CD4-positive, alpha-beta memory T cell (primary cell): ENCODE measurements at regions not wholly inside any gene's neighbourhood (a gene's known extent, or its start where the extent isn't known, plus 50 kb on each side); places are given as distances from the start of the nearest gene placed in this dataset.
A peak's percentile ranks its signal among the peaks of the same experiment; 100 is the strongest.
"Not testable (repeated sequence)": the region's sequence is repeated elsewhere in the genome, so short reads cannot be mapped to it uniquely, and the experiment has no call there.

Experiments used
- CTCF ChIA-PET: fragments of 350-600 bp; sonication (Branson Sonifier 250); formaldehyde crosslinking; loops from one replicate; lab custom pipeline; 2021; ENCODE audit warnings: inconsistent platforms; ENCODE audit not compliant: partially characterized antibody; lab: Charles Lee
- POLR2A ChIA-PET: fragments of 350-600 bp; sonication (Branson Sonifier 250); formaldehyde crosslinking; loops from one replicate; lab custom pipeline; 2021; ENCODE audit not compliant: partially characterized antibody; lab: Charles Lee
- DNase-seq, 5 donors: peaks; one replicate each; pipeline versions ENCODE4 v3.0.0 to v3.0.0-alpha.2; 2020 to 2022; ENCODE audit warnings: mixed read lengths in 1 of 5
- H3K27ac ChIP-seq: one replicate; pipeline ENCODE4 v1.7.0; 2013; ENCODE audit warnings: low read depth, low read length
- H3K27me3 ChIP-seq: 2 replicates; pipeline ENCODE4 v1.7.0; 2013; ENCODE audit warnings: mild to moderate bottlenecking, low read length, moderate library complexity; ENCODE audit not compliant: insufficient read depth
- H3K36me3 ChIP-seq: 2 replicates; pipeline ENCODE4 v1.7.0; 2013; ENCODE audit warnings: mild to moderate bottlenecking, low read length, moderate library complexity; ENCODE audit not compliant: insufficient read depth
- H3K4me1 ChIP-seq: 2 replicates; pipeline ENCODE4 v1.7.0; 2013; ENCODE audit warnings: mild to moderate bottlenecking, low read length, moderate library complexity; ENCODE audit not compliant: insufficient read depth
- H3K4me3 ChIP-seq, 2 donors: one replicate each; pipeline ENCODE4 v1.7.0; 2013; ENCODE audit warnings: low read length in 2 of 2, mild to moderate bottlenecking in 1 of 2
- H3K9me3 ChIP-seq, 2 donors: one replicate each; pipeline ENCODE4 v1.7.0; 2013; ENCODE audit warnings: low read length in 2 of 2, control low read depth in 1 of 2; ENCODE audit not compliant: control insufficient read depth in 1 of 2
- H3K27ac Mint-ChIP-seq, 7 donors: one replicate each; pipeline ENCODE4 v1.8.0; 2020 to 2021; ENCODE audit warnings: mixed read lengths in 7 of 7, mild to moderate bottlenecking in 6 of 7, inconsistent platforms in 3 of 7, moderate library complexity in 3 of 7
- H3K27me3 Mint-ChIP-seq, 2 donors: one replicate each; pipeline ENCODE4 v1.8.0; 2020 to 2021; ENCODE audit warnings: mixed read lengths in 2 of 2
- H3K36me3 Mint-ChIP-seq, 2 donors: one replicate each; pipeline ENCODE4 v1.8.0; 2020 to 2021; ENCODE audit warnings: mixed read lengths in 2 of 2, inconsistent platforms in 1 of 2, mild to moderate bottlenecking in 1 of 2
- H3K4me1 Mint-ChIP-seq, 4 donors: one replicate each; pipeline ENCODE4 v1.8.0; 2020 to 2021; ENCODE audit warnings: mixed read lengths in 4 of 4, mild to moderate bottlenecking in 1 of 4
- H3K4me3 Mint-ChIP-seq, 8 donors: one replicate each; pipeline ENCODE4 v1.8.0; 2020 to 2021; ENCODE audit warnings: mixed read lengths in 8 of 8, mild to moderate bottlenecking in 7 of 8, moderate library complexity in 6 of 8, inconsistent platforms in 3 of 8
- H3K9me3 Mint-ChIP-seq, 8 donors: one replicate each; pipeline ENCODE4 v1.8.0; 2020 to 2021; ENCODE audit warnings: mixed read lengths in 8 of 8, mild to moderate bottlenecking in 5 of 8, inconsistent platforms in 3 of 8, moderate library complexity in 1 of 8
- intact Hi-C: fragments of 100-400 bp; cut with micrococcal nuclease; formaldehyde crosslinking; loops from one replicate; pipeline ENCODE4 v1.15.1; 2023

- no peaks in the 10 kb centered on the region for H3K27me3 ChIP-seq
- CTCF ChIA-PET = no interaction called here
- H3K4me3 ChIP-seq = no peak overlapping the region
- Mint-ChIP-seq H3K9me3 (peaks cover 0 to 6% (median 2%) of the 10 kb centered on the region in 8 donors), H3K36me3 (no peaks in the 10 kb centered on the region), H3K4me3 (no peak overlapping the region), H3K27ac (no peak overlapping the region), H3K27me3 (no peaks in the 10 kb centered on the region), H3K4me1 (no peaks in the 10 kb centered on the region)
- intact Hi-C loops = no loop called here
- H3K9me3 ChIP-seq = no peaks in the 10 kb centered on the region
- no peaks in the 10 kb centered on the region for H3K4me1 ChIP-seq
- POLR2A ChIA-PET = no interaction called here
- H3K27ac ChIP-seq = no peak overlapping the region
- no peaks in the 10 kb centered on the region for H3K36me3 ChIP-seq
- DNase-seq = no peak
Observed at GRCh38 chr5:85452322-85453025, 1067.8 kb upstream of the EDIL3 start.

- Histone ChIP-seq H3K9me3 (no peaks in the 10 kb centered on the region), H3K27ac (no peak overlapping the region), H3K36me3 (no peaks in the 10 kb centered on the region), H3K4me3 (no peak overlapping the region), H3K27me3 (no peaks in the 10 kb centered on the region), H3K4me1 (no peaks in the 10 kb centered on the region)
- Mint-ChIP-seq H3K27ac (peak overlapping the region in 1 of 7 donors; percentile 62), H3K4me3 (no peak overlapping the region), H3K27me3 (no peaks in the 10 kb centered on the region), H3K9me3 (peaks cover 0 to 8% (median 2%) of the 10 kb centered on the region in 8 donors), H3K36me3 (no peaks in the 10 kb centered on the region), H3K4me1 (no peaks in the 10 kb centered on the region)
- CTCF ChIA-PET = interaction anchor here (0.7 kb wide), 1 partner anchor 29 kb away, joined by 3 read pairs; no protein-coding TSS in a partner anchor
- intact Hi-C loops = no loop called here
- POLR2A ChIA-PET = no interaction called here
- no peak for DNase-seq
Observed at GRCh38 chr5:85453026-85453349, 1068.3 kb upstream of the EDIL3 start.

GRCh38 chr5:85458319-85458718 lies 1073.6 kb upstream of the EDIL3 start:
- no peak overlapping the region for H3K27ac Mint-ChIP-seq
- H3K4me3 Mint-ChIP-seq = no peak overlapping the region
- H3K4me1 Mint-ChIP-seq = no peaks in the 10 kb centered on the region
- peaks cover 0 to 16% (median 3%) of the 10 kb centered on the region in 8 donors for H3K9me3 Mint-ChIP-seq
- intact Hi-C loops = no loop called here
- ChIA-PET CTCF (no interaction called here), POLR2A (no interaction called here)
- Histone ChIP-seq H3K27me3 (no peaks in the 10 kb centered on the region), H3K4me3 (no peak overlapping the region), H3K36me3 (no peaks in the 10 kb centered on the region), H3K9me3 (no peaks in the 10 kb centered on the region), H3K4me1 (no peaks in the 10 kb centered on the region), H3K27ac (no peak overlapping the region)
- no peaks in the 10 kb centered on the region for H3K36me3 Mint-ChIP-seq
- DNase-seq = no peak
- no peaks in the 10 kb centered on the region for H3K27me3 Mint-ChIP-seq

GRCh38 chr5:85462957-85463356 lies 1078.3 kb upstream of the EDIL3 start:
- no peak for DNase-seq
- no peaks in the 10 kb centered on the region for H3K27me3 Mint-ChIP-seq
- no peak overlapping the region for H3K4me3 ChIP-seq
- ChIA-PET POLR2A (no interaction called here), CTCF (no interaction called here)
- no peaks in the 10 kb centered on the region for H3K27me3 ChIP-seq
- H3K9me3 Mint-ChIP-seq = peaks cover 3 to 23% (median 6%) of the 10 kb centered on the region in 8 donors
- H3K4me1 ChIP-seq = no peaks in the 10 kb centered on the region
- peaks cover 0 to 5% of the 10 kb centered on the region in 2 donors for H3K9me3 ChIP-seq
- H3K4me1 Mint-ChIP-seq = no peaks in the 10 kb centered on the region
- no peak overlapping the region for H3K4me3 Mint-ChIP-seq
- no peaks in the 10 kb centered on the region for H3K36me3 Mint-ChIP-seq
- H3K36me3 ChIP-seq = no peaks in the 10 kb centered on the region
- H3K27ac ChIP-seq = no peak overlapping the region
- H3K27ac Mint-ChIP-seq = no peak overlapping the region
- intact Hi-C loops = no loop called here

GRCh38 chr5:85466423-85466822 lies 1081.7 kb upstream of the EDIL3 start:
- H3K9me3 Mint-ChIP-seq = peaks cover 3 to 19% (median 9%) of the 10 kb centered on the region in 8 donors
- CTCF ChIA-PET = no interaction called here
- H3K27ac ChIP-seq = no peak overlapping the region
- no peaks in the 10 kb centered on the region for H3K27me3 ChIP-seq
- POLR2A ChIA-PET = no interaction called here
- no peaks in the 10 kb centered on the region for H3K27me3 Mint-ChIP-seq
- intact Hi-C loops = no loop called here
- H3K9me3 ChIP-seq = peaks cover 0 to 5% of the 10 kb centered on the region in 2 donors
- H3K36me3 Mint-ChIP-seq = no peaks in the 10 kb centered on the region
- no peak for DNase-seq
- H3K36me3 ChIP-seq = no peaks in the 10 kb centered on the region
- H3K4me1 ChIP-seq = no peaks in the 10 kb centered on the region
- peak overlapping the region in 1 of 8 donors; percentile 6 for H3K4me3 Mint-ChIP-seq
- no peaks in the 10 kb centered on the region for H3K4me1 Mint-ChIP-seq
- H3K4me3 ChIP-seq = no peak overlapping the region
- no peak overlapping the region for H3K27ac Mint-ChIP-seq

GRCh38 chr5:85472749-85473148 lies 1088.1 kb upstream of the EDIL3 start:
- no peak for DNase-seq
- H3K27me3 ChIP-seq = no peaks in the 10 kb centered on the region
- H3K27me3 Mint-ChIP-seq = no peaks in the 10 kb centered on the region
- H3K4me1 Mint-ChIP-seq = no peaks in the 10 kb centered on the region
- no peaks in the 10 kb centered on the region for H3K9me3 ChIP-seq
- H3K4me3 Mint-ChIP-seq = no peak overlapping the region
- no peaks in the 10 kb centered on the region for H3K36me3 Mint-ChIP-seq
- ChIA-PET POLR2A (no interaction called here), CTCF (no interaction called here)
- H3K36me3 ChIP-seq = no peaks in the 10 kb centered on the region
- H3K4me1 ChIP-seq = no peaks in the 10 kb centered on the region
- peaks cover 0 to 13% (median 6%) of the 10 kb centered on the region in 8 donors for H3K9me3 Mint-ChIP-seq
- H3K4me3 ChIP-seq = no peak overlapping the region
- H3K27ac ChIP-seq = no peak overlapping the region
- H3K27ac Mint-ChIP-seq = no peak overlapping the region
- intact Hi-C loops = no loop called here

- H3K27me3 Mint-ChIP-seq, H3K9me3 Mint-ChIP-seq, H3K4me3 Mint-ChIP-seq, CTCF ChIA-PET, POLR2A ChIA-PET, H3K4me3 ChIP-seq, H3K36me3 ChIP-seq, H3K4me1 ChIP-seq, DNase-seq, H3K9me3 ChIP-seq, H3K36me3 Mint-ChIP-seq, H3K27ac ChIP-seq, H3K27me3 ChIP-seq, intact Hi-C loops, H3K27ac Mint-ChIP-seq, H3K4me1 Mint-ChIP-seq: not testable (repeated sequence)
Observed at GRCh38 chr5:85475151-85475550, 1090.5 kb upstream of the EDIL3 start.
